ENCODE measurements at regions not wholly inside any gene's neighbourhood (a gene's known extent, or its start where the extent isn't known, plus 50 kb on each side); places are given as distances from the start of the nearest gene placed in this dataset.

GRCh38 chr7:119320316-119320715 is 952.7 kb upstream of the KCND2 start:
- TF ChIP-seq CTCF (conservative IDR thresholded peaks at IDR 0.05; ENCODE audit: low read depth, low read length) (no peak), EZH2 (IDR thresholded peaks at IDR 0.05; ENCODE audit: borderline replicate concordance, low read depth, low read length, poor library complexity, severe bottlenecking) (no peak)

Measured in A673 (cell line).